ENCODE measurements at regions not wholly inside any gene's neighbourhood (a gene's known extent, or its start where the extent isn't known, plus 50 kb on each side); places are given as distances from the start of the nearest gene placed in this dataset.

GRCh38 chr11:97389270-97389669 is 999.5 kb downstream of the JRKL start:
- TF ChIP-seq CTCF (IDR thresholded peaks at IDR 0.05 in 8 of 11, conservative IDR thresholded peaks at IDR 0.05 in 3 of 11) (no peak), POLR2A (IDR thresholded peaks at IDR 0.05) (no peak), POLR2AphosphoS5 (IDR thresholded peaks at IDR 0.05) (no peak)
